Fibroblast of pulmonary artery (primary cell): ENCODE measurements at regions not wholly inside any gene's neighbourhood (a gene's known extent, or its start where the extent isn't known, plus 50 kb on each side); places are given as distances from the start of the nearest gene placed in this dataset.

Experiments
- DNase-seq: peaks from one replicate; pipeline ENCODE4 v3.0.0-alpha.2; 2010; ENCODE audit warnings: low read depth
- H3K4me3 ChIP-seq: replicated peaks from 2 replicates; pipeline ENCODE4 v1.5.1; 2011; ENCODE audit warnings: low read depth, mild to moderate bottlenecking, control low read depth, low read length, moderate library complexity
- CTCF ChIP-seq: IDR thresholded peaks from 2 replicates; pipeline ENCODE4 v1.5.1; 2011; ENCODE audit warnings: mild to moderate bottlenecking, control low read depth, low read length, inconsistent platforms; ENCODE audit errors: missing control alignments

- no peak overlapping the region for H3K4me3 ChIP-seq
- no peak for TF ChIP-seq CTCF
- DNase-seq, result no peak
Measured at GRCh38 chr10:78981970-78982281, 86.8 kb upstream of the ZMIZ1 start.

GRCh38 chr10:78982726-78983125 lies 86.0 kb upstream of the ZMIZ1 start:
- no peak overlapping the region for H3K4me3 ChIP-seq
- TF ChIP-seq CTCF, result no peak

GRCh38 chr10:78983608-78984007 lies 85.2 kb upstream of the ZMIZ1 start:
- TF ChIP-seq CTCF, result no peak
- DNase-seq, result no peak
- H3K4me3 ChIP-seq, result no peak overlapping the region

More at GRCh38 chr10:78982726-78983125, 86.0 kb upstream of the ZMIZ1 start:
- no peak for DNase-seq

DNA sequence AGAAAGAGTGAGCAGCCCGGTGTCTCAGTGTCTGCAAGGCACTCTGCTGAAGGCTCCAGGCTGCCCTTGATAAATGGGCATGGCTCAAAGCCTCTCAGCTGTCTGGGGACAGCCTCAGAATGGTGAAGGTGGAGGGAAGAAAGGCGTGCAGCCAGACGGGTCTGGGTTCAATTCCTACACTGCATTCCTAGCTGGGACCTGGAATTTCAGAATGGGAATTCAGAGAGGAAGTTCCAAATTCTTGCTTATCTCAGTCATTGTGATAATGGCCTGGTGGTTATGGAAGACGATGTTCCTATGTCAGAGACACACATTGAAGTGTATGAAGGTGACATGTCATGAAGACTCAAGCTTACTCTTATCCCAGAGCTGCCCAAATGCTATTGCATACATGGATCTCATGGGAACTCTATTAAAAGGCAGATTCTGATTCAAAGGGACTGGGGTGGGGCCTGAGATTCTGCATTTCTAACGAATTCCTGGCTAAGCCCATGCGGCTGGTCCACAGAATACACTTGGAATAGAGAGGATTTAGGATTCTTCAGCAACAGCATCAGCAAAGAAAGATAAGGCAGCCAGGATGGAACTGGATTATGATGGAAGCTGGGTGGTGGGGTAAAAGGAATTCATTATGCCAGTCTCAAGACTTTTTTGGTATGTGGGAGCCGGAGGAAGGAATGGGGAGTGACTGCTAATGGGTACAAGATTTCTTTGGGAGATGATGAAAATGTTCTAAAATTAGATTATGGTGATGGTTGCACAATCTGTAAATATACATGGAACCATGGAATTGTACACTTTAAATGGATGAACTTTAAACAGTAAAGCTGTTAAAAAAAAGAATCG lies 82.6 kb upstream of the ZMIZ1 start:
- DNase-seq, result peak; percentile 62
- TF ChIP-seq CTCF, result no peak
- H3K4me3 ChIP-seq, result no peak overlapping the region

DNA sequence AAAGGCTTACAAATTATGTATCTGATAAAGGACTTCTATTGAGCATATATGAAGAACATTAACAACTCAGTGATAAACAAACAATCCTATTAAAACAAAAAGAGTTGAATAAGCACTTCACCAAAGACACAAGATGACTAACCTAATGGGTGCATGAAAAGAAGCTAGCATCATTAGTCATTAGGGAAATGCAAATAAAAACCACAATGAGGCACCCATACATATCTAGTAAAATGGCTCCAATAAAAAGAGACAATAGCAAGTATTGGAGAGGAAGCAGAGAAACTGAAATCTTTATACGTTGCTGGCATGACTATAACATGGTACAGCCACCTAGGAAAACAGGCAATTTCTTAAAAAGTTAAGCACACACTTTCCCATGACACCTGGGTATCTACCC lies 77.6 kb upstream of the ZMIZ1 start:
- TF ChIP-seq CTCF, result no peak
- DNase-seq, result no peak
- no peak overlapping the region for H3K4me3 ChIP-seq

DNA sequence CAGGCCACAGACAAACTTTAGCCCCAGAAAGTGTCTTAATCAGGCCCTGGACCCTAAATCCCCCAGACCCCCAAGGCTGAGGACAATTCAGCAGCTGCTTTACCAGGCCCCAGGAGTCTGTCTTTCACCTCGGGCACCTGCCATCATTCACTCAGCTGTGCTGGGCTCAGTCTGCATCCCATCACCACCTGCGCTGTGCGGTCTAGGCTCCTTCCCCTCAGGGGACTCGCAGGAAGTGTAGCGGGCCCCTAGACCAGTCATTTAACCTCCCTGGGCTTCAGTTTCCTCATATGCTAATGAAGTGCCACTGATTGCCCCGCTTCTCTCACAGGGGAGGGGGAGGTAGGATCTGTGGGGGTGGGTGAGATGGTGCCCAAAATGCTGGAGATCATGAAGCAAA lies 76.4 kb upstream of the ZMIZ1 start:
- DNase-seq, result no peak
- TF ChIP-seq CTCF, result no peak
- H3K4me3 ChIP-seq, result no peak overlapping the region
